Activated CD4-positive, alpha-beta T cell treated with anti-CD3 and anti-CD28 coated beads, Interleukin-2, amount 10 ng/mL, durations not matched to agents 7 days and 5 days (primary cell): ENCODE measurements at regions not wholly inside any gene's neighbourhood (a gene's known extent, or its start where the extent isn't known, plus 50 kb on each side); places are given as distances from the start of the nearest gene placed in this dataset.

ENCODE experiments used
- CTCF ChIA-PET: fragments of 350-600 bp; sonication (Branson Sonifier 250); formaldehyde crosslinking; loops from one replicate; lab custom pipeline; 2021; ENCODE audit warnings: antibody characterized with exemption; lab: Charles Lee
- POLR2A ChIA-PET: fragments of 350-600 bp; sonication (Branson Sonifier 250); formaldehyde crosslinking; loops from one replicate; lab custom pipeline; 2021; ENCODE audit warnings: antibody characterized with exemption; lab: Charles Lee
- DNase-seq: peaks from one replicate; pipeline ENCODE4 v3.0.0-alpha.2; 2020
- H3K27ac Mint-ChIP-seq: one replicate; pipeline ENCODE4 v1.8.0; 2021; ENCODE audit warnings: mild to moderate bottlenecking, moderate library complexity, mixed read lengths
- H3K27me3 Mint-ChIP-seq: one replicate; pipeline ENCODE4 v1.8.0; 2021; ENCODE audit warnings: mixed read lengths
- H3K36me3 Mint-ChIP-seq: one replicate; pipeline ENCODE4 v1.8.0; 2021; ENCODE audit warnings: low read depth, mixed read lengths
- H3K4me1 Mint-ChIP-seq: one replicate; pipeline ENCODE4 v1.8.0; 2021; ENCODE audit warnings: mixed read lengths
- H3K4me3 Mint-ChIP-seq: one replicate; pipeline ENCODE4 v1.8.0; 2021; ENCODE audit warnings: mild to moderate bottlenecking, moderate library complexity, mixed read lengths
- H3K9me3 Mint-ChIP-seq: one replicate; pipeline ENCODE4 v1.8.0; 2021; ENCODE audit warnings: mixed read lengths

- Mint-ChIP-seq H3K27ac (no peak overlapping the region), H3K4me3 (no peak overlapping the region), H3K4me1 (no peaks in the 10 kb centered on the region), H3K27me3 (no peaks in the 10 kb centered on the region), H3K9me3 (no peaks in the 10 kb centered on the region), H3K36me3 (no peaks in the 10 kb centered on the region)
- ChIA-PET CTCF (no interaction called here), POLR2A (no interaction called here)
- DNase-seq = no peak
Observed at GRCh38 chr18:68121826-68122225, 593.1 kb downstream of the TMX3 start.

GRCh38 chr18:68121308-68121707 lies 593.6 kb downstream of the TMX3 start:
- ChIA-PET CTCF (no interaction called here), POLR2A (no interaction called here)
- no peak overlapping the region for H3K4me3 Mint-ChIP-seq
- H3K27me3 Mint-ChIP-seq = no peaks in the 10 kb centered on the region
- no peak overlapping the region for H3K27ac Mint-ChIP-seq
- H3K4me1 Mint-ChIP-seq = no peaks in the 10 kb centered on the region
- H3K36me3 Mint-ChIP-seq = no peaks in the 10 kb centered on the region
- no peaks in the 10 kb centered on the region for H3K9me3 Mint-ChIP-seq
- DNase-seq = no peak

GRCh38 chr18:68114989-68115388 lies 598.5 kb upstream of the DSEL start:
- H3K9me3 Mint-ChIP-seq = peaks cover 2% of the 10 kb centered on the region

GRCh38 chr18:68104036-68104435 lies 587.5 kb upstream of the DSEL start:
- no peak overlapping the region for H3K27ac Mint-ChIP-seq

More at GRCh38 chr18:68114989-68115388, 598.5 kb upstream of the DSEL start:
- DNase-seq = no peak
- no peaks in the 10 kb centered on the region for H3K27me3 Mint-ChIP-seq
- ChIA-PET POLR2A (no interaction called here), CTCF (no interaction called here)
- H3K4me1 Mint-ChIP-seq = no peaks in the 10 kb centered on the region
- no peaks in the 10 kb centered on the region for H3K36me3 Mint-ChIP-seq
- H3K27ac Mint-ChIP-seq = no peak overlapping the region
- H3K4me3 Mint-ChIP-seq = no peak overlapping the region

GRCh38 chr18:68103561-68103960 lies 587.0 kb upstream of the DSEL start:
- no peak for DNase-seq
- Mint-ChIP-seq H3K27ac (no peak overlapping the region), H3K9me3 (no peaks in the 10 kb centered on the region), H3K4me3 (no peak overlapping the region), H3K4me1 (no peaks in the 10 kb centered on the region), H3K27me3 (no peaks in the 10 kb centered on the region), H3K36me3 (no peaks in the 10 kb centered on the region)
- ChIA-PET POLR2A (no interaction called here), CTCF (no interaction called here)

More at GRCh38 chr18:68104036-68104435, 587.5 kb upstream of the DSEL start:
- Mint-ChIP-seq H3K4me1 (no peaks in the 10 kb centered on the region), H3K27me3 (no peaks in the 10 kb centered on the region), H3K9me3 (no peaks in the 10 kb centered on the region), H3K4me3 (no peak overlapping the region), H3K36me3 (no peaks in the 10 kb centered on the region)
- ChIA-PET POLR2A (no interaction called here), CTCF (no interaction called here)
- DNase-seq = no peak

GRCh38 chr18:68102117-68102516 lies 585.6 kb upstream of the DSEL start:
- H3K9me3 Mint-ChIP-seq = no peaks in the 10 kb centered on the region
- H3K27me3 Mint-ChIP-seq = no peaks in the 10 kb centered on the region
- H3K27ac Mint-ChIP-seq = no peak overlapping the region
- H3K4me1 Mint-ChIP-seq = no peaks in the 10 kb centered on the region
- H3K36me3 Mint-ChIP-seq = no peaks in the 10 kb centered on the region
- DNase-seq = no peak
- CTCF ChIA-PET = no interaction called here
- no peak overlapping the region for H3K4me3 Mint-ChIP-seq
- POLR2A ChIA-PET = no interaction called here

GRCh38 chr18:68098655-68099054 lies 582.1 kb upstream of the DSEL start:
- CTCF ChIA-PET = no interaction called here
- H3K4me1 Mint-ChIP-seq = no peaks in the 10 kb centered on the region
- no peak overlapping the region for H3K27ac Mint-ChIP-seq
- no peaks in the 10 kb centered on the region for H3K27me3 Mint-ChIP-seq
- POLR2A ChIA-PET = no interaction called here
- H3K4me3 Mint-ChIP-seq = no peak overlapping the region
- no peaks in the 10 kb centered on the region for H3K36me3 Mint-ChIP-seq
- H3K9me3 Mint-ChIP-seq = no peaks in the 10 kb centered on the region
- DNase-seq = no peak

GRCh38 chr18:68086481-68086880 lies 570.0 kb upstream of the DSEL start:
- H3K27ac Mint-ChIP-seq = no peak overlapping the region
- no peak for DNase-seq
- no peaks in the 10 kb centered on the region for H3K27me3 Mint-ChIP-seq
- H3K4me3 Mint-ChIP-seq = no peak overlapping the region
- H3K4me1 Mint-ChIP-seq = no peaks in the 10 kb centered on the region
- POLR2A ChIA-PET = no interaction called here
- CTCF ChIA-PET = no interaction called here
- H3K9me3 Mint-ChIP-seq = no peaks in the 10 kb centered on the region
- no peaks in the 10 kb centered on the region for H3K36me3 Mint-ChIP-seq

GRCh38 chr18:68085251-68085650 lies 568.7 kb upstream of the DSEL start:
- ChIA-PET POLR2A (no interaction called here), CTCF (no interaction called here)
- no peak for DNase-seq
- no peaks in the 10 kb centered on the region for H3K4me1 Mint-ChIP-seq
- H3K9me3 Mint-ChIP-seq = no peaks in the 10 kb centered on the region
- H3K27me3 Mint-ChIP-seq = no peaks in the 10 kb centered on the region
- no peak overlapping the region for H3K27ac Mint-ChIP-seq
- H3K36me3 Mint-ChIP-seq = no peaks in the 10 kb centered on the region
- H3K4me3 Mint-ChIP-seq = no peak overlapping the region

GRCh38 chr18:68083776-68084175 lies 567.3 kb upstream of the DSEL start:
- POLR2A ChIA-PET = no interaction called here
- no peaks in the 10 kb centered on the region for H3K27me3 Mint-ChIP-seq
- no peaks in the 10 kb centered on the region for H3K4me1 Mint-ChIP-seq
- H3K36me3 Mint-ChIP-seq = no peaks in the 10 kb centered on the region
- no peak for DNase-seq
- no peak overlapping the region for H3K4me3 Mint-ChIP-seq
- H3K9me3 Mint-ChIP-seq = no peaks in the 10 kb centered on the region
- H3K27ac Mint-ChIP-seq = no peak overlapping the region
- CTCF ChIA-PET = no interaction called here

GRCh38 chr18:68083131-68083530 lies 566.6 kb upstream of the DSEL start:
- ChIA-PET POLR2A (no interaction called here), CTCF (no interaction called here)
- Mint-ChIP-seq H3K9me3 (no peaks in the 10 kb centered on the region), H3K4me3 (no peak overlapping the region), H3K36me3 (no peaks in the 10 kb centered on the region), H3K27ac (no peak overlapping the region), H3K4me1 (no peaks in the 10 kb centered on the region), H3K27me3 (no peaks in the 10 kb centered on the region)
- no peak for DNase-seq

- H3K4me3 Mint-ChIP-seq = no peak overlapping the region
- H3K4me1 Mint-ChIP-seq = no peaks in the 10 kb centered on the region
- ChIA-PET CTCF (no interaction called here), POLR2A (no interaction called here)
- no peaks in the 10 kb centered on the region for H3K36me3 Mint-ChIP-seq
- no peak for DNase-seq
- no peaks in the 10 kb centered on the region for H3K27me3 Mint-ChIP-seq
- H3K27ac Mint-ChIP-seq = no peak overlapping the region
- no peaks in the 10 kb centered on the region for H3K9me3 Mint-ChIP-seq
Observed at GRCh38 chr18:68072744-68073143, 556.2 kb upstream of the DSEL start.

GRCh38 chr18:68060871-68061270 lies 544.4 kb upstream of the DSEL start:
- Mint-ChIP-seq H3K36me3 (no peaks in the 10 kb centered on the region), H3K27me3 (no peaks in the 10 kb centered on the region), H3K4me3 (no peak overlapping the region), H3K9me3 (peaks cover 3% of the 10 kb centered on the region), H3K4me1 (no peaks in the 10 kb centered on the region), H3K27ac (no peak overlapping the region)
- DNase-seq = no peak
- ChIA-PET POLR2A (no interaction called here), CTCF (no interaction called here)

GRCh38 chr18:68056936-68057335 lies 540.4 kb upstream of the DSEL start:
- ChIA-PET CTCF (no interaction called here), POLR2A (no interaction called here)
- no peaks in the 10 kb centered on the region for H3K4me1 Mint-ChIP-seq
- no peak overlapping the region for H3K27ac Mint-ChIP-seq
- no peak overlapping the region for H3K4me3 Mint-ChIP-seq
- DNase-seq = no peak
- H3K27me3 Mint-ChIP-seq = no peaks in the 10 kb centered on the region
- H3K36me3 Mint-ChIP-seq = no peaks in the 10 kb centered on the region
- no peaks in the 10 kb centered on the region for H3K9me3 Mint-ChIP-seq
